HepG2 (cell line): ENCODE measurements at regions not wholly inside any gene's neighbourhood (a gene's known extent, or its start where the extent isn't known, plus 50 kb on each side); places are given as distances from the start of the nearest gene placed in this dataset.

Experiments
- ATAC-seq: fragments of 200-7000 bp; cut with Tn5 transposase; 3 replicates; pipeline ENCODE4 v1.9.1; 2020; ENCODE audit warnings: mild to moderate bottlenecking, moderate library complexity
- BruUV-seq: library from RNA; stranded (reverse); fragments of 400-500 nt; replicated peaks from 2 replicates; lab custom pipeline; 2021; lab: Mats Ljungman, UMichigan
- CTCF ChIA-PET: fragments of 300-600 bp; formaldehyde crosslinking; extraction: SDS; loops from one replicate; lab custom pipeline; 2021; ENCODE audit warnings: low total read pairs, inconsistent platforms, low intra/inter-chr PET ratio; lab: Yijun Ruan, JAX
- POLR2A ChIA-PET: fragments of 350-600 bp; sonication (Branson Sonifier 250); formaldehyde crosslinking; loops from one replicate; lab custom pipeline; 2020; ENCODE audit warnings: antibody characterized with exemption, inconsistent platforms; lab: Yijun Ruan, JAX
- DNase-seq: peaks from one replicate; pipeline ENCODE4 v3.0.0-alpha.2; 2015; ENCODE audit warnings: low spot score
- FAIRE-seq: peaks from 3 replicates; lab custom pipeline; 2011; peaks lifted over from hg19 to GRCh38; lab: Jason Lieb, UNC
- H2AFZ ChIP-seq: one replicate; pipeline ENCODE4 v1.6.1; 2011; ENCODE audit warnings: low read length, inconsistent platforms
- H3K27ac ChIP-seq: fragments of 300-600 bp; 3 replicates; pipeline ENCODE4 v1.8.0; 2011; ENCODE audit warnings: mixed run types, mild to moderate bottlenecking, mixed read lengths, low read length, inconsistent platforms; ENCODE audit not compliant: insufficient read depth; ENCODE audit errors: extremely low read length
- H3K27me3 ChIP-seq, 2 experiments: fragments of 200-600 bp in 1 of 2; 2 replicates in 1 of 2; 3 replicates in 1 of 2; pipeline versions ENCODE4 v1.6.0 to v1.8.0; 2011; ENCODE audit warnings: low read length in 2 of 2, mild to moderate bottlenecking in 2 of 2, moderate library complexity in 2 of 2, inconsistent platforms in 1 of 2; ENCODE audit not compliant: insufficient read depth in 2 of 2, control insufficient read depth in 1 of 2
- H3K36me3 ChIP-seq, 2 experiments: fragments of 200-600 bp in 1 of 2; replicated peaks in 1 of 2; 2 replicates in 1 of 2; 3 replicates in 1 of 2; pipeline versions ENCODE4 v1.5.1 to v1.8.0; 2011; ENCODE audit warnings: low read length in 2 of 2, inconsistent platforms in 1 of 2; ENCODE audit not compliant: insufficient read depth in 2 of 2, control insufficient read depth in 1 of 2
- H3K4me1 ChIP-seq: 2 replicates; pipeline ENCODE4 v1.5.1; 2012; ENCODE audit warnings: low read length, inconsistent platforms; ENCODE audit not compliant: insufficient read depth
- H3K4me2 ChIP-seq: 2 replicates; pipeline ENCODE4 v1.6.0; 2011; ENCODE audit warnings: low read depth, low read length, inconsistent platforms
- H3K4me3 ChIP-seq, 3 experiments: fragments of 200-600 bp in 1 of 3; sonication (generic), shearing (Covaris generic) in 1 of 3; replicated peaks in 1 of 3; 2 replicates each; pipeline ENCODE4 v1.5.1; 2011 to 2016; ENCODE audit warnings: low read length in 3 of 3, inconsistent platforms in 2 of 3, low read depth in 2 of 3, mild to moderate bottlenecking in 2 of 3, control low read depth in 1 of 3, mixed read lengths in 1 of 3; ENCODE audit not compliant: insufficient read depth in 1 of 3
- H3K79me2 ChIP-seq: one replicate; pipeline ENCODE4 v1.6.1; 2011; ENCODE audit warnings: low read length, inconsistent platforms; ENCODE audit not compliant: insufficient read depth
- H3K9ac ChIP-seq: 2 replicates; pipeline ENCODE4 v1.6.0; 2011; ENCODE audit warnings: mild to moderate bottlenecking, low read depth, low read length, inconsistent platforms; ENCODE audit not compliant: insufficient read depth
- H3K9me3 ChIP-seq: 2 replicates; pipeline ENCODE4 v1.5.1; 2012; ENCODE audit warnings: mild to moderate bottlenecking, low read length
- H4K20me1 ChIP-seq: 2 replicates; pipeline ENCODE4 v1.6.0; 2011; ENCODE audit warnings: inconsistent platforms, mild to moderate bottlenecking, low read length, moderate library complexity; ENCODE audit not compliant: insufficient read depth
- GZF1 ChIP-seq: sonication (generic); formaldehyde crosslinking; IDR thresholded peaks from 2 replicates; pipeline ENCODE4 v1.5.1; 2020; ENCODE audit warnings: mild to moderate bottlenecking, missing genetic modification reagents
- MXI1 ChIP-seq: IDR thresholded peaks from 3 replicates; pipeline ENCODE4 v1.6.1; 2012; ENCODE audit warnings: low read depth, low read length, inconsistent platforms, borderline replicate concordance
- RBM39 ChIP-seq: fragments of 200-400 bp; formaldehyde crosslinking; IDR thresholded peaks from one replicate; pipeline ENCODE4 v1.6.1; 2018; ENCODE audit warnings: antibody characterized with exemption, mild to moderate bottlenecking, low read depth, low read length; ENCODE audit not compliant: poor library complexity, severe bottlenecking
- XBP1 ChIP-seq: sonication (generic); formaldehyde crosslinking; IDR thresholded peaks from 2 replicates; pipeline ENCODE4 v1.5.0; 2020; ENCODE audit warnings: missing genetic modification reagents
- ZBED4 ChIP-seq: sonication (generic); formaldehyde crosslinking; IDR thresholded peaks from 2 replicates; pipeline ENCODE4 v1.4.0; 2020; ENCODE audit warnings: missing genetic modification reagents, borderline replicate concordance
- ZC3H4 ChIP-seq: sonication (generic); formaldehyde crosslinking; IDR thresholded peaks from 2 replicates; pipeline ENCODE4 v1.4.0; 2020; ENCODE audit warnings: missing genetic modification reagents, borderline replicate concordance
- ZKSCAN1 ChIP-seq: fragments of 150-350 bp; IDR thresholded peaks from 2 replicates; pipeline ENCODE4 v1.6.1; 2014; ENCODE audit warnings: low read length
- ZNF224 ChIP-seq: sonication (generic); formaldehyde crosslinking; IDR thresholded peaks from 2 replicates; pipeline ENCODE4 v1.5.0; 2020; ENCODE audit warnings: mild to moderate bottlenecking, missing genetic modification reagents
- ZNF292 ChIP-seq: sonication (generic); formaldehyde crosslinking; IDR thresholded peaks from 2 replicates; pipeline ENCODE4 v1.8.1; 2022; ENCODE audit warnings: mild to moderate bottlenecking, low read depth, missing genetic modification reagents, borderline replicate concordance
- ZNF460 ChIP-seq: sonication (generic); formaldehyde crosslinking; IDR thresholded peaks from 2 replicates; pipeline ENCODE4 v1.5.1; 2020; ENCODE audit warnings: missing genetic modification reagents, mild to moderate bottlenecking, borderline replicate concordance
- WGBS: methylation state at CpG from one replicate; pipeline ENCODE4 v1.1.6; 2017; ENCODE audit warnings: low lambda C conversion rate; 5-methylcytosine and 5-hydroxymethylcytosine counted together
- in situ Hi-C: cut with HindIII; loops from 2 replicates; pipeline ENCODE4 v1.10.0; 2017; ENCODE audit warnings: low pct_unique_long_range_greater_than_20kb; ENCODE audit not compliant: extremely low pct_ligation_motif_present
- intact Hi-C: fragments of 100-400 bp; cut with micrococcal nuclease; formaldehyde crosslinking; loops from one replicate; pipeline ENCODE4 v1.10.0; 2022; ENCODE audit not compliant: unreplicated experiment
- TF ChIP-seq, protein P1 (sequence below): sonication (generic); formaldehyde crosslinking; IDR thresholded peaks from 2 replicates; pipeline ENCODE4 v1.4.0; 2020; ENCODE audit warnings: missing genetic modification reagents, borderline replicate concordance
- TF ChIP-seq, protein P2 (sequence below): sonication (generic); formaldehyde crosslinking; IDR thresholded peaks from 2 replicates; pipeline ENCODE4 v1.4.0; 2020; ENCODE audit warnings: missing genetic modification reagents

DNA sequence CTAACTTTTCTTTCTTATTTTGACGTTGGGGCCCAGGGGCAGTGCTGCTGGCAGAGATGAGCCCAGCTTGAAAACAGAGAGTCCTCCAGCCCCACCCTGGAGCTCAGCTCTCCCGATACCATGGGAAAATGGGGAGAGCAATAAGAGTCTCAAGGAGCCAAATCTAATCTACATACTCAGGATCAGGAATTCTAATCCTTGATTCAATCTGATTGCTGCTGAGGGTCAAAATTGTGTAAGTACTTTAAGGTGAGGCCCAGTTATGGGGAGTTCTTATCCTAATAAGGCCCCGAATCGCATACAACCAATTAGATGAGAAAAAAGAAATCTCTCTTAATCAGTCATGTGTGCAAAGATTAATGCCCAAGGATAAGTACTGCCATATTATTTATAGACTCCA is 202.9 kb downstream of the FAM76B start (continued):
- TF ChIP-seq RBM39 (no peak), ZNF292 (CRISPR knock-in tag) (no peak), ZNF460 (CRISPR knock-in tag) (no peak), MXI1 (no peak)
- TF ChIP-seq, protein P1, sequence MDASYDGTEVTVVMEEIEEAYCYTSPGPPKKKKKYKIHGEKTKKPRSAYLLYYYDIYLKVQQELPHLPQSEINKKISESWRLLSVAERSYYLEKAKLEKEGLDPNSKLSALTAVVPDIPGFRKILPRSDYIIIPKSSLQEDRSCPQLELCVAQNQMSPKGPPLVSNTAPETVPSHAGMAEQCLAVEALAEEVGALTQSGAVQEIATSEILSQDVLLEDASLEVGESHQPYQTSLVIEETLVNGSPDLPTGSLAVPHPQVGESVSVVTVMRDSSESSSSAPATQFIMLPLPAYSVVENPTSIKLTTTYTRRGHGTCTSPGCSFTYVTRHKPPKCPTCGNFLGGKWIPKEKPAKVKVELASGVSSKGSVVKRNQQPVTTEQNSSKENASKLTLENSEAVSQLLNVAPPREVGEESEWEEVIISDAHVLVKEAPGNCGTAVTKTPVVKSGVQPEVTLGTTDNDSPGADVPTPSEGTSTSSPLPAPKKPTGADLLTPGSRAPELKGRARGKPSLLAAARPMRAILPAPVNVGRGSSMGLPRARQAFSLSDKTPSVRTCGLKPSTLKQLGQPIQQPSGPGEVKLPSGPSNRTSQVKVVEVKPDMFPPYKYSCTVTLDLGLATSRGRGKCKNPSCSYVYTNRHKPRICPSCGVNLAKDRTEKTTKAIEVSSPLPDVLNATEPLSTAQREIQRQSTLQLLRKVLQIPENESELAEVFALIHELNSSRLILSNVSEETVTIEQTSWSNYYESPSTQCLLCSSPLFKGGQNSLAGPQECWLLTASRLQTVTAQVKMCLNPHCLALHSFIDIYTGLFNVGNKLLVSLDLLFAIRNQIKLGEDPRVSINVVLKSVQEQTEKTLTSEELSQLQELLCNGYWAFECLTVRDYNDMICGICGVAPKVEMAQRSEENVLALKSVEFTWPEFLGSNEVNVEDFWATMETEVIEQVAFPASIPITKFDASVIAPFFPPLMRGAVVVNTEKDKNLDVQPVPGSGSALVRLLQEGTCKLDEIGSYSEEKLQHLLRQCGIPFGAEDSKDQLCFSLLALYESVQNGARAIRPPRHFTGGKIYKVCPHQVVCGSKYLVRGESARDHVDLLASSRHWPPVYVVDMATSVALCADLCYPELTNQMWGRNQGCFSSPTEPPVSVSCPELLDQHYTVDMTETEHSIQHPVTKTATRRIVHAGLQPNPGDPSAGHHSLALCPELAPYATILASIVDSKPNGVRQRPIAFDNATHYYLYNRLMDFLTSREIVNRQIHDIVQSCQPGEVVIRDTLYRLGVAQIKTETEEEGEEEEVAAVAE (CRISPR knock-in tag) = no peak

- Histone ChIP-seq H3K27me3 (no peaks in the 10 kb centered on the region), H3K9ac (no peak overlapping the region), H3K27ac (no peak overlapping the region), H3K4me1 (no peaks in the 10 kb centered on the region), H3K79me2 (no peaks in the 10 kb centered on the region), H3K9me3 (no peaks in the 10 kb centered on the region), H2AFZ (no peak overlapping the region), H4K20me1 (no peaks in the 10 kb centered on the region), H3K36me3 (no peaks in the 10 kb centered on the region), H3K4me2 (no peak overlapping the region), H3K4me3 (no peak overlapping the region)
- DNase-seq (no peak), ATAC-seq (no peak), FAIRE-seq (no peak)
- in situ Hi-C loops = no loop called here
- WGBS = 44% methylated on average over 1 of the region's 1 CpG
- ChIA-PET CTCF (no interaction called here), POLR2A (no interaction called here)
- intact Hi-C loops = no loop called here
- BruUV-seq = no TSS peak
- TF ChIP-seq ZC3H4 (CRISPR knock-in tag) (no peak), GZF1 (CRISPR knock-in tag) (no peak), ZKSCAN1 (no peak), XBP1 (CRISPR knock-in tag) (no peak), ZNF224 (no peak), ZBED4 (no peak)
- TF ChIP-seq, protein P2, sequence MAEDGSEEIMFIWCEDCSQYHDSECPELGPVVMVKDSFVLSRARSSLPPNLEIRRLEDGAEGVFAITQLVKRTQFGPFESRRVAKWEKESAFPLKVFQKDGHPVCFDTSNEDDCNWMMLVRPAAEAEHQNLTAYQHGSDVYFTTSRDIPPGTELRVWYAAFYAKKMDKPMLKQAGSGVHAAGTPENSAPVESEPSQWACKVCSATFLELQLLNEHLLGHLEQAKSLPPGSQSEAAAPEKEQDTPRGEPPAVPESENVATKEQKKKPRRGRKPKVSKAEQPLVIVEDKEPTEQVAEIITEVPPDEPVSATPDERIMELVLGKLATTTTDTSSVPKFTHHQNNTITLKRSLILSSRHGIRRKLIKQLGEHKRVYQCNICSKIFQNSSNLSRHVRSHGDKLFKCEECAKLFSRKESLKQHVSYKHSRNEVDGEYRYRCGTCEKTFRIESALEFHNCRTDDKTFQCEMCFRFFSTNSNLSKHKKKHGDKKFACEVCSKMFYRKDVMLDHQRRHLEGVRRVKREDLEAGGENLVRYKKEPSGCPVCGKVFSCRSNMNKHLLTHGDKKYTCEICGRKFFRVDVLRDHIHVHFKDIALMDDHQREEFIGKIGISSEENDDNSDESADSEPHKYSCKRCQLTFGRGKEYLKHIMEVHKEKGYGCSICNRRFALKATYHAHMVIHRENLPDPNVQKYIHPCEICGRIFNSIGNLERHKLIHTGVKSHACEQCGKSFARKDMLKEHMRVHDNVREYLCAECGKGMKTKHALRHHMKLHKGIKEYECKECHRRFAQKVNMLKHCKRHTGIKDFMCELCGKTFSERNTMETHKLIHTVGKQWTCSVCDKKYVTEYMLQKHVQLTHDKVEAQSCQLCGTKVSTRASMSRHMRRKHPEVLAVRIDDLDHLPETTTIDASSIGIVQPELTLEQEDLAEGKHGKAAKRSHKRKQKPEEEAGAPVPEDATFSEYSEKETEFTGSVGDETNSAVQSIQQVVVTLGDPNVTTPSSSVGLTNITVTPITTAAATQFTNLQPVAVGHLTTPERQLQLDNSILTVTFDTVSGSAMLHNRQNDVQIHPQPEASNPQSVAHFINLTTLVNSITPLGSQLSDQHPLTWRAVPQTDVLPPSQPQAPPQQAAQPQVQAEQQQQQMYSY (CRISPR knock-in tag) = no peak
Observed at GRCh38 chr11:95586155-95586554, 203.4 kb downstream of the FAM76B start.
